Mammary epithelial cell (primary cell): ENCODE measurements at regions not wholly inside any gene's neighbourhood (a gene's known extent, or its start where the extent isn't known, plus 50 kb on each side); places are given as distances from the start of the nearest gene placed in this dataset.

ENCODE experiments used
- EZH2 ChIP-seq: IDR thresholded peaks from 2 replicates; pipeline ENCODE4 v1.6.1; 2012; ENCODE audit warnings: low read length, inconsistent platforms, borderline replicate concordance
- TF ChIP-seq, protein P1 (sequence below), 2 donors: IDR thresholded peaks in 1 of 2; conservative IDR thresholded peaks in 1 of 2; 2 replicates each; pipeline ENCODE4 v1.5.1; 2011 to 2012; ENCODE audit warnings: inconsistent platforms in 2 of 2, low read length in 2 of 2, mild to moderate bottlenecking in 2 of 2, control low read depth in 1 of 2, low read depth in 1 of 2; ENCODE audit not compliant: insufficient read depth in 1 of 2; ENCODE audit errors: extremely low read depth in 1 of 2

DNA sequence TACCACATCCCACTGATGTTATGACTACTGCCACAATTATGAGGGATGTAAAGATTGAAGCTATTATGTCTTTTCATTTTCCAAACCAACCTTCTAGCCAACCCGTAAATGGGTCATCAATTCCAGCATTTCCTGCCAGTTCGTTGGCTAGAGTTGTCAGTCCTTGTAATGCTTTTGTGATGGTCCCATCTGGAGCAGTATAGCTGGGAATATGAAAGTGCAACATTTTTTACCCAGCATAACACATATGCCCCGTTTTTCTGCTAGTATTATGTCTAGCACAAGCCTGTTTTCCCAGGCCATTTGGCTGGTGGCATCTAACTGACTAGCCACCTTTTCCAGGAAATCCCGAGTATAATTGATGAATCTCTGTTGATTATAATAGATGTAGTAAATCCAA, 1501.6 kb upstream of the SLC39A10 start:
- TF ChIP-seq, protein P1, sequence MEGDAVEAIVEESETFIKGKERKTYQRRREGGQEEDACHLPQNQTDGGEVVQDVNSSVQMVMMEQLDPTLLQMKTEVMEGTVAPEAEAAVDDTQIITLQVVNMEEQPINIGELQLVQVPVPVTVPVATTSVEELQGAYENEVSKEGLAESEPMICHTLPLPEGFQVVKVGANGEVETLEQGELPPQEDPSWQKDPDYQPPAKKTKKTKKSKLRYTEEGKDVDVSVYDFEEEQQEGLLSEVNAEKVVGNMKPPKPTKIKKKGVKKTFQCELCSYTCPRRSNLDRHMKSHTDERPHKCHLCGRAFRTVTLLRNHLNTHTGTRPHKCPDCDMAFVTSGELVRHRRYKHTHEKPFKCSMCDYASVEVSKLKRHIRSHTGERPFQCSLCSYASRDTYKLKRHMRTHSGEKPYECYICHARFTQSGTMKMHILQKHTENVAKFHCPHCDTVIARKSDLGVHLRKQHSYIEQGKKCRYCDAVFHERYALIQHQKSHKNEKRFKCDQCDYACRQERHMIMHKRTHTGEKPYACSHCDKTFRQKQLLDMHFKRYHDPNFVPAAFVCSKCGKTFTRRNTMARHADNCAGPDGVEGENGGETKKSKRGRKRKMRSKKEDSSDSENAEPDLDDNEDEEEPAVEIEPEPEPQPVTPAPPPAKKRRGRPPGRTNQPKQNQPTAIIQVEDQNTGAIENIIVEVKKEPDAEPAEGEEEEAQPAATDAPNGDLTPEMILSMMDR (conservative IDR thresholded peaks at IDR 0.05 in 1 of 2, IDR thresholded peaks at IDR 0.05 in 1 of 2; ENCODE audit: extremely low read depth in 1 of 2, insufficient read depth in 1 of 2, low read depth in 1 of 2, low read length in 2 of 2) = no peak
- TF ChIP-seq EZH2 = no peak
